Upper lobe of left lung (tissue), 6 donors: ENCODE measurements at regions not wholly inside any gene's neighbourhood (a gene's known extent, or its start where the extent isn't known, plus 50 kb on each side); places are given as distances from the start of the nearest gene placed in this dataset.

Source experiments
- ATAC-seq, 2 donors: fragments of 200-7000 bp; cut with Tn5 transposase; one replicate each; pipeline ENCODE4 v1.9.1; 2022; ENCODE audit warnings: mild to moderate bottlenecking in 2 of 2, moderate library complexity in 2 of 2; ENCODE audit not compliant: low FRiP score in 2 of 2
- DNase-seq, 2 donors: peaks; one replicate each; pipeline ENCODE4 v3.0.0-alpha.2; 2019 to 2020
- H3K27ac ChIP-seq, 4 donors: fragments of 200-600 bp; sonication (generic); one replicate each; pipeline ENCODE4 v1.5.1; 2016 to 2019
- H3K27me3 ChIP-seq, 4 donors: fragments of 200-600 bp; sonication (generic); one replicate each; pipeline ENCODE4 v1.5.1; 2017 to 2019
- H3K36me3 ChIP-seq, 4 donors: fragments of 200-600 bp; sonication (generic); one replicate each; pipeline ENCODE4 v1.5.1; 2016 to 2019
- H3K4me1 ChIP-seq, 4 donors: fragments of 200-600 bp; sonication (generic); one replicate each; pipeline ENCODE4 v1.5.1; 2018 to 2019
- H3K4me3 ChIP-seq, 4 donors: fragments of 200-600 bp; sonication (generic); one replicate each; pipeline ENCODE4 v1.5.1; 2017 to 2019; ENCODE audit warnings: mild to moderate bottlenecking in 2 of 4, moderate library complexity in 1 of 4
- H3K9me3 ChIP-seq, 4 donors: fragments of 200-600 bp; sonication (generic); one replicate each; pipeline ENCODE4 v1.5.1; 2018 to 2019
- EP300 ChIP-seq, 4 donors: sonication (generic); formaldehyde crosslinking; IDR thresholded peaks; one replicate each; pipeline ENCODE4 v1.5.1; 2017; ENCODE audit warnings: antibody characterized with exemption in 4 of 4, control low read depth in 2 of 4
- POLR2A ChIP-seq, 4 donors: fragments of 450-650 bp; IDR thresholded peaks; one replicate each; pipeline ENCODE4 v1.5.1; 2016 to 2017; ENCODE audit warnings: antibody characterized with exemption in 4 of 4, mild to moderate bottlenecking in 2 of 4
- POLR2AphosphoS5 ChIP-seq, 2 donors: sonication (generic); formaldehyde crosslinking; IDR thresholded peaks; one replicate each; pipeline ENCODE4 v1.5.1; 2017; ENCODE audit warnings: antibody characterized with exemption in 2 of 2
- WGBS, 2 donors: methylation state at CpG; one replicate each; pipeline ENCODE4 v1.1.5; 2017 to 2018; 5-methylcytosine and 5-hydroxymethylcytosine counted together
- TF ChIP-seq, protein P1 (sequence below), 6 experiments: fragments of 450-650 bp in 4 of 6; fragments of 200-600 bp in 2 of 6; sonication (generic) in 2 of 6; IDR thresholded peaks; one replicate each; pipeline ENCODE4 v1.5.1; 2016 to 2019; ENCODE audit warnings: antibody characterized with exemption in 6 of 6
- donor health status: DM: no; HTN: no; CAD: no; lungs with moderate emphysema.
- donor health status: DM: no; HTN: yes; CAD: no; lungs with severe emphysema.

DNA sequence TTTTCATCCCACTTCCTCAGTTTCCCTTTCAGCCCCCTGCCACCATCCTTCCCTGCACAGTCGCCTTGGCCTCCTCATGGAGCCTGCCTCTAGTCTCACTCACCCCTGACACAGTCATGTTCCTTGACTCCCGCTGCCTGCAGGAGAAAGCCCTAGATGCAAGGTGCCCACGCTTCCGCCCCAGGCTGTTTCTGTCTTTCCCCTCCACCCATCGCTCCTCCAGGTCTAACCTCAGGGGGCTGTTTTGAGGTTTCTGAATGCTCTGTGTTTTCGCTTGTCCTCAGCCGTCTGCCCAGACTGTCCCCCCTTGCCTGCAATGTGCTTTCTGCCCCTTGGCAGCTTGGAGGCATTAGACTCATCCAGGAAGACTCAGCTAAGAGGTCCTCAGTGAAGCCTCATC is 89.9 kb downstream of the EMX2 start:
- DNase-seq (no peak), ATAC-seq (peak in 1 of 2 donors; percentile 34)
- no peak overlapping the region for H3K27ac ChIP-seq
- no peaks in the 10 kb centered on the region for H3K27me3 ChIP-seq
- 95% methylated on average over 7 of the region's 7 CpGs for WGBS, 2 donors
- TF ChIP-seq POLR2A (IDR thresholded peaks at IDR 0.05) (no peak), EP300 (IDR thresholded peaks at IDR 0.05) (no peak), POLR2AphosphoS5 (IDR thresholded peaks at IDR 0.05) (no peak)
- TF ChIP-seq, protein P1, sequence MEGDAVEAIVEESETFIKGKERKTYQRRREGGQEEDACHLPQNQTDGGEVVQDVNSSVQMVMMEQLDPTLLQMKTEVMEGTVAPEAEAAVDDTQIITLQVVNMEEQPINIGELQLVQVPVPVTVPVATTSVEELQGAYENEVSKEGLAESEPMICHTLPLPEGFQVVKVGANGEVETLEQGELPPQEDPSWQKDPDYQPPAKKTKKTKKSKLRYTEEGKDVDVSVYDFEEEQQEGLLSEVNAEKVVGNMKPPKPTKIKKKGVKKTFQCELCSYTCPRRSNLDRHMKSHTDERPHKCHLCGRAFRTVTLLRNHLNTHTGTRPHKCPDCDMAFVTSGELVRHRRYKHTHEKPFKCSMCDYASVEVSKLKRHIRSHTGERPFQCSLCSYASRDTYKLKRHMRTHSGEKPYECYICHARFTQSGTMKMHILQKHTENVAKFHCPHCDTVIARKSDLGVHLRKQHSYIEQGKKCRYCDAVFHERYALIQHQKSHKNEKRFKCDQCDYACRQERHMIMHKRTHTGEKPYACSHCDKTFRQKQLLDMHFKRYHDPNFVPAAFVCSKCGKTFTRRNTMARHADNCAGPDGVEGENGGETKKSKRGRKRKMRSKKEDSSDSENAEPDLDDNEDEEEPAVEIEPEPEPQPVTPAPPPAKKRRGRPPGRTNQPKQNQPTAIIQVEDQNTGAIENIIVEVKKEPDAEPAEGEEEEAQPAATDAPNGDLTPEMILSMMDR (IDR thresholded peaks at IDR 0.05): no peak
- H3K4me1 ChIP-seq: no peaks in the 10 kb centered on the region
- H3K36me3 ChIP-seq: no peaks in the 10 kb centered on the region
- no peak overlapping the region for H3K4me3 ChIP-seq
- H3K9me3 ChIP-seq: no peaks in the 10 kb centered on the region

DNA sequence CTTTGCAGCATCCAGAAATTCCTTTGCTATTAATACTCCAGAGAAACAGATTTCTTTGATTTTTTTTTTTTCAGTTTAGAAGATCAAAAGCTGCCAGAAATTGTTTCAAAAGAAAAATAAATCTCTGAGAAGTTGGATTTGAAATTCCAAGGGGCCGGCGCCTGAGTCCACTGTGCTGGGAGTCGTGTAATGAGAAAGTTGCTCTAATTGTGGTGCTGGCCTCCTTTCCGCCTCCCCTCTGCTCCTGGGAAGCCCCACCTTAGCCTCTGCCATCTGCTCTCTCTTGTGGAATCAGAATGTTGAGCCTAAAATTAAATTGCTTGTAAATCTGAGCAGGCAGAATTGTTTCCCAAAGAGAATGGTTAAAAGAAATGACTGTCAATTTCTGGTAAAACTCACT is 93.3 kb downstream of the EMX2 start:
- TF ChIP-seq, protein P1 (IDR thresholded peaks at IDR 0.05): no peak
- TF ChIP-seq POLR2A (IDR thresholded peaks at IDR 0.05) (no peak), EP300 (IDR thresholded peaks at IDR 0.05) (no peak), POLR2AphosphoS5 (IDR thresholded peaks at IDR 0.05) (no peak)
- 69 to 83% methylated on average over 4 of the region's 4 CpGs for WGBS, 2 donors
- ATAC-seq: no peak

DNA sequence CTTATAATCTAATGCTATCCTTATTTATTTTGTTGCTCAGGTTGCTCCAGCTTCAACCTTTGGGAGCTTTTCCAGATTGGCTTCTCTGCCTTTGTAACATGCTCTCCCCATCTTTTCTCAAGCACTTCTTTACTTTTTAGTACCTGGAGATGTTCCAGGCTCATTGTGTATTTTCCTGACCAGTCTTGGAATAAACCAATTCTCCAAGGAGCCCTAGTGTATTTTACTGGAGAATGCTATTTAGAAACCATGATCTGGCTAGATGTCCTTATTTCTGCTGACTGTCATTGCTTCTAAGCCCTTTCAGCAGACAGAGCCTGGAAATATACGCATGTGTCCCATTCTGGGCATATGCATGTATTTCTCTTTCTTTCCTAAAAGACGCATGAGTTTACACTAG is 95.7 kb downstream of the EMX2 start:
- Histone ChIP-seq H3K27me3 (no peaks in the 10 kb centered on the region), H3K27ac (no peak overlapping the region), H3K9me3 (no peaks in the 10 kb centered on the region), H3K36me3 (no peaks in the 10 kb centered on the region), H3K4me3 (no peak overlapping the region), H3K4me1 (no peaks in the 10 kb centered on the region)
- TF ChIP-seq EP300 (IDR thresholded peaks at IDR 0.05) (no peak), POLR2AphosphoS5 (IDR thresholded peaks at IDR 0.05) (no peak), POLR2A (IDR thresholded peaks at IDR 0.05) (no peak)
- ATAC-seq (no peak), DNase-seq (no peak)
- 90 to 100% methylated on average over 2 of the region's 2 CpGs for WGBS, 2 donors

More for the DNA sequence above, 93.3 kb downstream of the EMX2 start:
- Histone ChIP-seq H3K27me3 (no peaks in the 10 kb centered on the region), H3K4me1 (no peaks in the 10 kb centered on the region), H3K9me3 (no peaks in the 10 kb centered on the region), H3K27ac (no peak overlapping the region), H3K4me3 (no peak overlapping the region), H3K36me3 (no peaks in the 10 kb centered on the region)
- no peak for DNase-seq

DNA sequence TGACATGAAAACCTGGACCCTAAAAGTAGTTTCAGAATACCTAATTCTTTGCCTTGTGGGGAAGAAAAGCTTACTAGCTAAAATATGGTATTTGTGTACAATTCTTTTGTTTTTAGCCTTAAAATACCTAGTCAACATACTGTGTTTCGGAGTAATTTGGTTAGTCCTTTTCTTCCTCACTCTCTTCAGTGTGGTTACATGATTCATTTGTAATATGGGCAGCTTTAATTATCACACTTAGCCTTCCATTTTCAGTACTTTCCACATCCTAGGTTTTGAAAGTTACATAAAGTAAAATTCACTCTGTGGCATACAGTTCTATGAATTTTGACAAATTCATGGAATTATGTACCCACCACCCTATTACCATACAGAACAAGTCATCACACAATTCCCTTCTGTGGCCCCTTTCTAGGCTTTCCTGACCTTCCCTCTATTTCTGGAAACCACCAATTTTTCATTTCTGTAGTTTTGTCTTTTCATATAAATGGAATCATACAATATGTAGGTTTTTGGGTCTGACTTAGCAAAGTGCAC is 96.2 kb downstream of the EMX2 start:
- Histone ChIP-seq H3K27ac (no peak overlapping the region), H3K36me3 (no peaks in the 10 kb centered on the region), H3K4me3 (no peak overlapping the region), H3K4me1 (no peaks in the 10 kb centered on the region), H3K9me3 (no peaks in the 10 kb centered on the region), H3K27me3 (no peaks in the 10 kb centered on the region)
- 69 to 73% methylated on average over 1 of the region's 1 CpG for WGBS, 2 donors
- ATAC-seq (no peak), DNase-seq (no peak)
- TF ChIP-seq POLR2A (IDR thresholded peaks at IDR 0.05): no peak
- no peak for TF ChIP-seq EP300 (IDR thresholded peaks at IDR 0.05)
- TF ChIP-seq, protein P1 (IDR thresholded peaks at IDR 0.05): no peak
- no peak for TF ChIP-seq POLR2AphosphoS5 (IDR thresholded peaks at IDR 0.05)

DNA sequence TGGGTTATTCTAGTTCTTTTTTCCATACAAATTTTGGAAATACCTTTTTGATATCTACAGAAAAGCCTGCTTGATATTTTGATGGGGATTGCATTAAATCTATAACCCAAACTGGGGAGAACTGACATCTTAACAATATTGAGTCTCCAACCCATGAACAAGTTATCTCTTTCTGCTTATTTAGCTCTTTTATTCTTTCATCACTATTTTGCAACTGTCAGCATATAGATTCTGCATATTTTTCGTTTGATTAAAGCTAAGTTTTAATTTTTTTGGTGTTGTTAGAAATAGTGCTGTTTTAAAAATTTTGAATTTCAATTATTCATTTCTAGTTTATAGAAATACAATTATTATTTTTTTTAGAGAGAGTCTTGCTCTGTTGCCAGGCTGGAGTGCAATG is 97.9 kb downstream of the EMX2 start:
- Histone ChIP-seq H3K4me1 (no peaks in the 10 kb centered on the region), H3K27me3 (no peaks in the 10 kb centered on the region), H3K36me3 (no peaks in the 10 kb centered on the region), H3K4me3 (no peak overlapping the region), H3K9me3 (no peaks in the 10 kb centered on the region), H3K27ac (no peak overlapping the region)
- no peak for TF ChIP-seq EP300 (IDR thresholded peaks at IDR 0.05)
- TF ChIP-seq POLR2A (IDR thresholded peaks at IDR 0.05): no peak
- no peak for TF ChIP-seq POLR2AphosphoS5 (IDR thresholded peaks at IDR 0.05)
- TF ChIP-seq, protein P1 (IDR thresholded peaks at IDR 0.05): no peak
- no peak for DNase-seq
- ATAC-seq: no peak
- WGBS, 2 donors: 32 to 53% methylated on average over 1 of the region's 1 CpG
